GM12873 (cell line): ENCODE measurements at regions not wholly inside any gene's neighbourhood (a gene's known extent, or its start where the extent isn't known, plus 50 kb on each side); places are given as distances from the start of the nearest gene placed in this dataset.
A peak's percentile ranks its signal among the peaks of the same experiment; 100 is the strongest.

Source experiments
- TF ChIP-seq, protein P1 (sequence below): IDR thresholded peaks from 2 replicates; pipeline ENCODE4 v1.5.1; 2012; ENCODE audit warnings: low read depth, mild to moderate bottlenecking, moderate library complexity, low read length, control low read depth; ENCODE audit not compliant: insufficient read depth; ENCODE audit errors: missing control alignments

- TF ChIP-seq, protein P1, sequence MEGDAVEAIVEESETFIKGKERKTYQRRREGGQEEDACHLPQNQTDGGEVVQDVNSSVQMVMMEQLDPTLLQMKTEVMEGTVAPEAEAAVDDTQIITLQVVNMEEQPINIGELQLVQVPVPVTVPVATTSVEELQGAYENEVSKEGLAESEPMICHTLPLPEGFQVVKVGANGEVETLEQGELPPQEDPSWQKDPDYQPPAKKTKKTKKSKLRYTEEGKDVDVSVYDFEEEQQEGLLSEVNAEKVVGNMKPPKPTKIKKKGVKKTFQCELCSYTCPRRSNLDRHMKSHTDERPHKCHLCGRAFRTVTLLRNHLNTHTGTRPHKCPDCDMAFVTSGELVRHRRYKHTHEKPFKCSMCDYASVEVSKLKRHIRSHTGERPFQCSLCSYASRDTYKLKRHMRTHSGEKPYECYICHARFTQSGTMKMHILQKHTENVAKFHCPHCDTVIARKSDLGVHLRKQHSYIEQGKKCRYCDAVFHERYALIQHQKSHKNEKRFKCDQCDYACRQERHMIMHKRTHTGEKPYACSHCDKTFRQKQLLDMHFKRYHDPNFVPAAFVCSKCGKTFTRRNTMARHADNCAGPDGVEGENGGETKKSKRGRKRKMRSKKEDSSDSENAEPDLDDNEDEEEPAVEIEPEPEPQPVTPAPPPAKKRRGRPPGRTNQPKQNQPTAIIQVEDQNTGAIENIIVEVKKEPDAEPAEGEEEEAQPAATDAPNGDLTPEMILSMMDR = no peak
These were observed 192.1 kb upstream of the ALG10B start for GRCh38 chr12:38124247-38125012.

GRCh38 chr12:38132139-38132538, 184.4 kb upstream of the ALG10B start:
- TF ChIP-seq, protein P1 = no peak

DNA sequence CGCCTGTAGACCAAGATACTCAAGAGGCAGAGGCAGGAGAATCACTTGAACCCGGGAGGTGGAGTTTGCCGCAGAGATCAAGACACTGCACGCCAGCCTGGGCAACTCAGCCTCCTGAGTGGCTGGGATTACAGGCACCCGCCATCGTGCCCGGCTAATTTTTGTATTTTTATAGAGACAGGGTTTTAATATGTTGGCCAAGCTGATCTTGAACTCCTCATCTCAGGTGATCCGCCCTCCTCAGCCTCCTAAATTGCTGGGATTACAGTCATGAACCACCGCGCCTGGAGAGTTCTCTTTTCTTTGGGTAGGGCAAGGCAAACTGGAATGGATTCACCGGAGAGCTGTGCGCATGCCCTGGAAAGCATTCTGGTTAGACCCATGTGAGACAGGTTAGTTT, 179.3 kb upstream of the ALG10B start:
- TF ChIP-seq, protein P1 = no peak

GRCh38 chr12:38137716-38138115, 178.9 kb upstream of the ALG10B start:
- TF ChIP-seq, protein P1 = no peak

DNA sequence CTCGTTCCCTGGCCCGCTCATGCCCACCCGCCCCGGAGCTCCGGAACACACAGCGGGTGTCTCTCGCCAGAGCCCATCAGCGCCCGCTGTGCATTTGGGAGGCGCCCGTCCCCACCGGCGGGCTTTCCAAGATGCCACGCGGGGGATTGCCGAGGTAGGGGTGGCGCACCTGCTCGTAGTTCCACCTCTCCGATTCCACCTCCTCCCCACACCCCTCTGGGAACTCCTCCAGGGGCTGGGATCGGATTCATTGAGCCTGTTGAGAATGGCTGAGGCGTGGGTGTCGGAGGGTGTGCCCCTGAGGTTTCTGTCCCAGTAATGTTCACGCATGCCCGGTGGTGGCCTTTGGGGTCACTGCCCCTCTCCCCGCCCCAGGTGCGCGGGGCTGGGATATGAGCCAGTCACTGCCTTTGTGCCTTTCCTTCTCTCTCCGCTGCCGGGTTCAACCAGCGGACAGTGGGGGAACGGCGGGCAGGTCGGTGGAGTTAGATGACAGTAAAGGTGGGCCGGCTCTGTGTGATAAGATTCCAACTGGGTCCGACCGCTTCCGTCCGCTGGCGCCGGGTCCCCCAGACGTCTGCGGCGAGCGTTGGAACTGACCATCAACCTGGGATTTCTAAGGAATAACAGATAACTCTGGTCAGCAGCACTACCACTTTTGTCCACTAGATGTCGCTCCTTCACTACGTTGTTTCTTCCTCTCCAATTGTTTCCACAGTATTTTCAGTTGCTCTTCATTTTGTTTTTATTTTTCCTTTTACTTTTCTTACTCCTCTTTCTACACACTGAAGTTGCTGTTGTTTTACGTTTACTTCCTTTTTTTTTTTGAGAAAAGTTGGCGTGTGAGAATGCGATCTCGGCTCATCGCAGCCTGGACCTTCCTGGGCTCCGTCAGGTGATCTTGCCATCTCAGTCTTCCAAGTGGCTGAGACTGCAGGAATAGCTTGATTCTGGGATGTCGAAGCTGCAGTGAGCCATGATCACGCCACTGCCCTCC, 178.1 kb upstream of the ALG10B start:
- TF ChIP-seq, protein P1 = peak; percentile 93

DNA sequence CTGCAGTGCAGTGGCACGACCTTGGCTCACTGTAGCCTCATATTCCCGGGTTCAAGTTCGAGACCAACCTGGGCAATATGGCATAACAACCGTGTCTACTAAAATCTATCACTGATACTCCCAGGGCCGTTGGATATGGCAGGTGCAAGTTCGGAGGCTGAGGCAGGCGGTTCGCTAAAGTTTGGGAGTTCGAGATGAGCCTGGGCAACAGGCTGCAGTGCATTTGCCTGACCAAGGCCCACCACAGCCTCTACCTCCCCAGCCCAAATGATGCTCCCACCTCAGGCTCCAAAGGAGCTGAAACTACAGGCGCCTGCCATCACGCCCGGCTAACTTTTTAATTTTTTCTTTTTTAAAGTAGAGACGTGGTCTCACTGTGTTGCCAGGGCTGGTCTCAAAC, 177.1 kb upstream of the ALG10B start:
- TF ChIP-seq, protein P1 = no peak

DNA sequence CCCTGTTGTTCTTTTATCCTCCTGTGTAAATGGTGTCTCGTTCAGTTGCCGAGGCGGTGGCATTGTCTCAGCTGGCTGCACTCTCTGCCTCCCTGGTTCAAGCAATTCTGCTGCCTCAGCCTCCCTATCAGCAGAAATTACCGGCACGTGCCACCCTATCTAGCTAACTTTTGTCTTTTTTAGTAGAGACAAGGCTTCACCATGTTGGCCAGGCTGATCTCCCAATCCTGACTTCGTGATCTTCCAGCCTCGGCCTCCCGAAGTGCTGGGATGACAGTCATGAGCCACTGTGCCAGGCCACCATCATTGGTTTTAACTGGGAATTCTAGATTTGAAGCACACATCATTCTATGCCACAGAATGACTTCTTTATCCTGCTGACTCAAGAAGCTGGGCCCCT, 175.3 kb upstream of the ALG10B start:
- TF ChIP-seq, protein P1 = no peak
